HG03025 (cell line): ENCODE measurements at regions not wholly inside any gene's neighbourhood (a gene's known extent, or its start where the extent isn't known, plus 50 kb on each side); places are given as distances from the start of the nearest gene placed in this dataset.
"Not testable (repeated sequence)": the region's sequence is repeated elsewhere in the genome, so short reads cannot be mapped to it uniquely, and the experiment has no call there.

Experiments
- ATAC-seq: cut with Tn5 transposase; IDR thresholded peaks from one replicate; pipeline ENCODE4 v1.9.1; 2021; ENCODE audit warnings: mild to moderate bottlenecking, moderate library complexity; ENCODE audit not compliant: unreplicated experiment, low FRiP score

- no peak for ATAC-seq
Observed at GRCh38 chr5:111840036-111840674, 83.2 kb upstream of the NREP start.

DNA sequence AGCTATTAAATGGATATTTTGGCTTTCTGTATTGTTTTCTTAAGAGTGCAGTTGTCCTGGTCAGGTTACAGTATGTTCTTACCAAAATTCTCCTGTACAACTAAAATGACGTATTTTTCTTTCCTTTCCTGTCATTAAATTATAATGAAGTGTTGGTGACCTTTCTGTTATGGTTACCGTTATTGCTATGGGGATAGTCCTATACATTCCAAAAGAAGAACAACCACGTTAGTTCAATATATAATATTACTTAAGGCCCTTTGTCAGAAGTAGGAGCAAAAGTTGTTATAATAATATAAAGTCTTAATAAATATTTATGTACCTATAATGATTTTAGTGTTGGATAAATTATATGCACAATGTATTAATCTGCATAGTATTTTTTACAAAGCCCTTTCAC is 82.4 kb upstream of the NREP start:
- ATAC-seq = no peak

- ATAC-seq = no peak
Observed at GRCh38 chr5:111836426-111836825, 79.4 kb upstream of the NREP start.

DNA sequence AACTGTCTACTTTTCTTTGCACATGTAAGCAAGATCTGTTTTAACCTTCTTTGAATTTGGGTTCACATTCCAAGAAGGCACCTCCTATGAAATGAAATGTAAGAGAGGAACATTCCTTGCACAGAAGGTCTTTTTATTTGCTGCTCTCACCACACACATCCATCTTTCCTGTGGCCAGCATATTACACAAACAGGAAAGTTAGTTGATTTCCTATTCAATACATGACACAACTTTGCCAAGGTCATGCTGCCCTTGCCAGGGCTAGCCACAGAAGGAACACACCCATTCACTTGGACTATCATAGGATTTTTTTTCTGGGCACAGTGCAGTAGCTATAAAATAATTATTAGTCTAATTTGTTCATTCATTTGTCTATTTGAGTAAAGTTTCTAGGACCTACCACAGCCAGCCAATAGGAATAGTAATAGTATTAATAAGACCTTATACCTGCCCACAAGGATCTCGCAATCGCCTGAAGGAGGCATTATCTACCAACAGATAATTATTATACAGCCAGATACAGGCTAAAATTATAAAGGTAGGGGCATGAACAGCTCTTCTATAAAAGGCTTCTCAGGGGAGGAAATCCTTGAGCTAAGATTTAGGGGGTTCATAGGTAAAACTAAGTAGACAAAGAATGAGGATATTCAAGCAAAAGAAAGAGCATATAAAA is 78.1 kb upstream of the NREP start:
- no peak for ATAC-seq

DNA sequence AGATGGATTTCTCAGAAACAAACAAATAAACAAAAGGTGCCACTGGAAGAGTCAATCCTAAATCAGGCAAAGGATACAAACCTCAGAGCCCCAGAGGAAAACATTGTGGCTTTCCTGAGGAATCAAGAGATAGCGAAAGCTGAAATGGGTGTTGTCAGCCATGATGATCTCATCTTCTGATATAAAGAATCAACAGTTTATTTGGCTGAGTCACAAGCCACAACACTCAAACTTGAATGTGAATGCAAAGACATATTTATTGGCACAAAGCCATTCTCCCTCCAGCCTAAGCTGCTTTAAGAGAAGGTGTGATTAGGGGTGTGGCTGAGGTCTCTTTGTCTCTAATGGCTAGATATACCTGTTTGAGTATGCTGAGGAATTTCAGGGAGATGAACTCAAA is 73.3 kb upstream of the NREP start:
- ATAC-seq = no peak

- ATAC-seq = no peak
Observed at GRCh38 chr5:111829701-111830100, 72.7 kb upstream of the NREP start.

GRCh38 chr5:111826064-111826463 is 69.1 kb upstream of the NREP start:
- no peak for ATAC-seq

DNA sequence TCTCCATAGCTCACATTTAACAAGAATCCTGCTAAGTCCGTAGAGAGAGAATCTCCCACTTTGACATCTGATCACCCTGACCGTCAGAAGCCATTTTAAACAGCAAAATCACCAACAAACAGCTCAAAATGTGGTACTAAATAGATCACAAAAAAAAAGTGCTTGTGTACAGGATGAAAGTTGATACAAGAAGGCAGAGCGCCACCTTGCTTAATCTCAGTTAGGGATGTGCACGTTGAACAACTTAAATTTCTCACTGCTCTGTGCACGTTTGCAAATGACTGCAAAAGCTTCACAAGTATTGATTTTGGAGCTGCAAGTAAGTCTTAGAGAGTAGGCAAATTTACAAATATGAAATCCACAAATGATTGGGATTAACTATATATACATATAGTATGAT is 63.1 kb upstream of the NREP start:
- ATAC-seq = no peak

- not testable (repeated sequence) for ATAC-seq
Observed at GRCh38 chr5:111819028-111819427, 62.0 kb upstream of the NREP start.

GRCh38 chr5:111813537-111813936 is 56.5 kb upstream of the NREP start:
- no peak for ATAC-seq

- no peak for ATAC-seq
Observed at GRCh38 chr5:111810112-111810511, 53.1 kb upstream of the NREP start.
